A549 (cell line): ENCODE measurements at regions not wholly inside any gene's neighbourhood (a gene's known extent, or its start where the extent isn't known, plus 50 kb on each side); places are given as distances from the start of the nearest gene placed in this dataset.

Experiments
- CTCF ChIP-seq: fragments of >200 bp; sonication (Bioruptor Twin); formaldehyde crosslinking; IDR thresholded peaks from 3 replicates; pipeline ENCODE4 v1.5.1; 2016
- MAZ ChIP-seq: fragments of 150-350 bp; IDR thresholded peaks from 2 replicates; pipeline ENCODE4 v1.6.1; 2014; ENCODE audit warnings: antibody characterized with exemption, low read depth, low read length, borderline replicate concordance
- POLR2A ChIP-seq: IDR thresholded peaks from 2 replicates; pipeline ENCODE4 v1.6.1; 2012; ENCODE audit warnings: mild to moderate bottlenecking, low read length
- RAD21 ChIP-seq, 2 experiments: fragments of >200 bp in 1 of 2; sonication (Bioruptor Twin) in 1 of 2; formaldehyde crosslinking in 1 of 2; IDR thresholded peaks in 1 of 2; conservative IDR thresholded peaks in 1 of 2; 2 replicates in 1 of 2; 3 replicates in 1 of 2; pipeline ENCODE4 v1.6.1; 2012 to 2018; ENCODE audit warnings: inconsistent platforms in 1 of 2
- RCOR1 ChIP-seq: fragments of 150-350 bp; IDR thresholded peaks from 2 replicates; pipeline ENCODE4 v1.6.1; 2014; ENCODE audit warnings: antibody characterized with exemption, low read length, low read depth
- REST ChIP-seq: fragments of 200-600 bp; sonication (generic); IDR thresholded peaks from 2 replicates; pipeline ENCODE4 v1.6.1; 2016; ENCODE audit warnings: antibody characterized with exemption, mild to moderate bottlenecking, moderate library complexity
- SMC3 ChIP-seq: fragments of >200 bp; sonication (Bioruptor Twin); formaldehyde crosslinking; IDR thresholded peaks from 3 replicates; pipeline ENCODE4 v1.6.1; 2018; ENCODE audit warnings: inconsistent platforms
- USF2 ChIP-seq: fragments of 450-650 bp; IDR thresholded peaks from 2 replicates; pipeline ENCODE4 v1.6.1; 2014; ENCODE audit warnings: antibody characterized with exemption

GRCh38 chrX:36868592-36868991 is 139.6 kb upstream of the FAM47C start:
- TF ChIP-seq SMC3 (no peak), USF2 (no peak), CTCF (no peak), REST (no peak), MAZ (no peak), RCOR1 (no peak), POLR2A (no peak), RAD21 (conservative IDR thresholded peaks at IDR 0.05 in 1 of 2, IDR thresholded peaks at IDR 0.05 in 1 of 2) (no peak)
